Neuronal stem cell (in vitro differentiated cells): ENCODE measurements at regions not wholly inside any gene's neighbourhood (a gene's known extent, or its start where the extent isn't known, plus 50 kb on each side); places are given as distances from the start of the nearest gene placed in this dataset.

Experiments
- DNase-seq: peaks from one replicate; pipeline ENCODE4 v3.0.0-alpha.2; 2013; ENCODE audit warnings: low spot score
- H2AFZ ChIP-seq: one replicate; pipeline ENCODE4 v1.6.1; 2013; ENCODE audit warnings: mild to moderate bottlenecking, low read length, inconsistent platforms
- H2AK5ac ChIP-seq: 2 replicates; pipeline ENCODE4 v1.6.1; 2013; ENCODE audit warnings: low read depth, mild to moderate bottlenecking, inconsistent platforms, low read length, moderate library complexity, mixed read lengths
- H2BK120ac ChIP-seq: 2 replicates; pipeline ENCODE4 v1.6.1; 2013; ENCODE audit warnings: low read depth, mild to moderate bottlenecking, inconsistent platforms, low read length, moderate library complexity, mixed read lengths
- H2BK12ac ChIP-seq: one replicate; pipeline ENCODE4 v1.6.1; 2013; ENCODE audit warnings: low read length, inconsistent platforms
- H2BK15ac ChIP-seq: 2 replicates; pipeline ENCODE4 v1.6.1; 2013; ENCODE audit warnings: mild to moderate bottlenecking, low read length, inconsistent platforms, mixed read lengths
- H2BK5ac ChIP-seq: one replicate; pipeline ENCODE4 v1.6.1; 2013; ENCODE audit warnings: inconsistent platforms, mild to moderate bottlenecking, low read length, moderate library complexity
- H3K14ac ChIP-seq: one replicate; pipeline ENCODE4 v1.6.1; 2013; ENCODE audit warnings: low read length, inconsistent platforms
- H3K18ac ChIP-seq: 2 replicates; pipeline ENCODE4 v1.6.1; 2013; ENCODE audit warnings: low read length, inconsistent platforms
- H3K23ac ChIP-seq: 2 replicates; pipeline ENCODE4 v1.6.1; 2013; ENCODE audit warnings: low read depth, mild to moderate bottlenecking, mixed read lengths, low read length, inconsistent platforms; ENCODE audit not compliant: poor library complexity
- H3K27ac ChIP-seq: replicated peaks from 3 replicates; pipeline ENCODE4 v1.5.1; 2013; ENCODE audit warnings: low read length, inconsistent platforms
- H3K27me3 ChIP-seq, 3 experiments: 2 replicates each; pipeline ENCODE4 v1.6.1; 2013; ENCODE audit warnings: low read length in 3 of 3, mild to moderate bottlenecking in 2 of 3, inconsistent platforms in 1 of 3, low read depth in 1 of 3, mixed read lengths in 1 of 3, moderate library complexity in 1 of 3; ENCODE audit not compliant: control insufficient read depth in 3 of 3, insufficient read depth in 3 of 3
- H3K36me3 ChIP-seq, 2 donors: replicated peaks in 1 of 2; 2 replicates each; pipeline ENCODE4 v1.6.1; 2013; ENCODE audit warnings: low read length in 2 of 2; ENCODE audit not compliant: control insufficient read depth in 2 of 2, insufficient read depth in 2 of 2
- H3K4ac ChIP-seq: 2 replicates; pipeline ENCODE4 v1.6.1; 2013; ENCODE audit warnings: inconsistent platforms, mild to moderate bottlenecking, low read length, moderate library complexity
- H3K4me1 ChIP-seq, 2 donors: 1 replicate in 1 of 2; 2 replicates in 1 of 2; pipeline ENCODE4 v1.6.1; 2013; ENCODE audit warnings: low read length in 2 of 2, low read depth in 1 of 2; ENCODE audit not compliant: control insufficient read depth in 2 of 2, insufficient read depth in 1 of 2
- H3K4me2 ChIP-seq: one replicate; pipeline ENCODE4 v1.6.1; 2013; ENCODE audit warnings: mild to moderate bottlenecking, low read length, inconsistent platforms; ENCODE audit not compliant: insufficient read depth, poor library complexity, severe bottlenecking
- H3K4me3 ChIP-seq, 2 donors: 2 replicates each; pipeline ENCODE4 v1.5.1; 2013; ENCODE audit warnings: low read length in 2 of 2, mild to moderate bottlenecking in 2 of 2, inconsistent platforms in 1 of 2, moderate library complexity in 1 of 2
- H3K79me1 ChIP-seq: one replicate; pipeline ENCODE4 v1.6.1; 2013; ENCODE audit warnings: low read depth, mild to moderate bottlenecking, inconsistent platforms, low read length, moderate library complexity
- H3K9ac ChIP-seq: one replicate; pipeline ENCODE4 v1.6.1; 2013; ENCODE audit warnings: mild to moderate bottlenecking, low read depth, low read length, inconsistent platforms; ENCODE audit not compliant: poor library complexity
- H3K9me3 ChIP-seq, 2 donors: replicated peaks in 1 of 2; 2 replicates each; pipeline versions ENCODE3 to v1.6.1; 2013; ENCODE audit warnings: low read length in 2 of 2, mild to moderate bottlenecking in 2 of 2, inconsistent platforms in 1 of 2, low read depth in 1 of 2, mixed read lengths in 1 of 2, moderate library complexity in 1 of 2; ENCODE audit not compliant: control insufficient read depth in 2 of 2, insufficient read depth in 1 of 2
- H4K8ac ChIP-seq: one replicate; pipeline ENCODE4 v1.6.1; 2013; ENCODE audit warnings: low read depth, mild to moderate bottlenecking, inconsistent platforms, low read length, moderate library complexity
- H4K91ac ChIP-seq: one replicate; pipeline ENCODE4 v1.6.1; 2013; ENCODE audit warnings: low read length, low read depth, mild to moderate bottlenecking, inconsistent platforms; ENCODE audit not compliant: poor library complexity
- WGBS, 2 donors: extraction: QIAGEN DNeasy Blood & Tissue Kit; methylation state at CpG; one replicate each; pipeline ENCODE4 v1.1.7; 2013; ENCODE audit warnings: missing lambda C conversion rate in 2 of 2, mixed read lengths in 1 of 2; ENCODE audit not compliant: insufficient read length in 2 of 2, insufficient replicate concordance in 1 of 2; ENCODE audit errors: extremely low coverage in 2 of 2; 5-methylcytosine and 5-hydroxymethylcytosine counted together

DNA sequence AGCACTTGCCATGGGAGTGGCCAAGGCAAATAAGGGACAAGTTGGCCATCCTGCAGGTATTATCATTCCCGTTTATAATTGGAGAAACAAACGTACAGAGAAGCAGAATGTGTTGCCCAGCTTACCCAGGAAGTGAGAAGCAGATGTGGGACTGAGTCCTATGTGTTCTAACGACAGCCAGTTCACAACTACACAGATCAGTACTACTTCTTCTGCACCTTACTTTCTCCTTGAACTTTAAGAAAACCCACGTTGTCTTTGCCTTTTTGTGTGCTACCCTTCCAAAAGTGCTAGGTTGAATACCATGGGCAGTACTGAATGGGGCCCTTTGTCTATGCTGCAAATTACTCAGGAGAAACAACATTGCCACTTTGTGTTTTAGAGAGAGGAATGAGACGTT is 62.8 kb upstream of the BLID start:
- no peak overlapping the region for H3K4me3 ChIP-seq
- H3K9me3 ChIP-seq, result no peaks in the 10 kb centered on the region
- H3K4me1 ChIP-seq, result peaks cover 4 to 6% of the 10 kb centered on the region in 2 donors
- H3K36me3 ChIP-seq, result no peaks in the 10 kb centered on the region
- no peaks in the 10 kb centered on the region for H3K79me1 ChIP-seq
- no peak overlapping the region for H2BK5ac ChIP-seq
- no peak for DNase-seq
- no CpG with 5 or more reads among the region's 5 CpGs for WGBS, 2 donors
- no peak overlapping the region for H4K91ac ChIP-seq
- H3K9ac ChIP-seq, result no peak overlapping the region
- no peak overlapping the region for H4K8ac ChIP-seq
- H2BK12ac ChIP-seq, result no peak overlapping the region
- no peak overlapping the region for H2BK15ac ChIP-seq
- no peak overlapping the region for H3K23ac ChIP-seq
- no peak overlapping the region for H2BK120ac ChIP-seq
- no peak overlapping the region for H2AFZ ChIP-seq
- no peak overlapping the region for H3K27ac ChIP-seq
- H2AK5ac ChIP-seq, result no peak overlapping the region
- H3K27me3 ChIP-seq, result no peaks in the 10 kb centered on the region
- no peak overlapping the region for H3K4me2 ChIP-seq
- H3K14ac ChIP-seq, result no peak overlapping the region
- H3K4ac ChIP-seq, result no peak overlapping the region
- H3K18ac ChIP-seq, result no peak overlapping the region

DNA sequence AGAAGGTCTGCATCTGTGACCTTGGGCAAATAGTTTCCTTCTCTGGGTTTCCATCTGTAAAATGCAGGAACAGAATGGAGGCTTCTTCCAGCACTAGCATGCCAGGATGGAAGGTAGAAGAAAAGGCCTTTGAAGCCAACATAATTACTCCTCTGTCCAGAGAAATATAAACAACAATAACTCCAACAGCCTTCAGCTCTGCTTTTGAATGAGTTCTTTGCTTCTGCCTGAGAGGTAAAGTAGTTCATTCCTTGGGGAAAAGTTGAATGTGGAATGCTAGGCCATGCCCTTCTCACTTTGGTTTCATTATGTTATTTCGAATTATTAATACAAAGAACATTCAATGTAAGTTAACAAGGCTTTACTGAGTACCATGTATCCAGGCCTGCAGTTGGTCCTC is 61.2 kb upstream of the BLID start:
- WGBS, 2 donors, result no CpG with 5 or more reads among the region's 1 CpG
- no peak overlapping the region for H3K4me3 ChIP-seq

DNA sequence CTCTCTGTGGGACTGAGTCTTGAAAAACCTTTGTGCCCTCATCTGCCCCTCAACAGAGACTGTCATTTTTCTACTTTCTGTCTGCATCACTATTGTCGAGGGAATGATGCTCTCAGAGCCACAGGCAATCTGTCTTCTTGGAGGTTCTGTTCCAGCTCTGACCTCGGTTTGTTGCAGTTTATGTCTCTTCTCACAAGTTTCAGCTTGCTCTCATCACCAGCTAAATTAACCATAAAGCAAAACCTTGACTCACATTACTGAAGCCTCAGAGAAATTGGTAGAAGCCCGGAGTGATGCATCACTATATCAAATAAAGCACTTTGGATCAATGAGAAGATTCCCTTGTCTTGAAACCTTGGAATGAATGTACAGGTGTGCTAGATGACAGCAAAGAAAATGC is 60.6 kb upstream of the BLID start:
- Histone ChIP-seq H3K23ac (no peak overlapping the region), H3K4me1 (peaks cover 4 to 6% of the 10 kb centered on the region in 2 donors), H4K8ac (no peak overlapping the region), H3K9me3 (no peaks in the 10 kb centered on the region), H3K27ac (no peak overlapping the region), H3K14ac (no peak overlapping the region), H2BK12ac (no peak overlapping the region), H2BK15ac (no peak overlapping the region), H2BK5ac (no peak overlapping the region), H2BK120ac (no peak overlapping the region), H3K4me2 (no peak overlapping the region), H3K4me3 (no peak overlapping the region), H3K18ac (no peak overlapping the region), H3K4ac (no peak overlapping the region), H3K79me1 (no peaks in the 10 kb centered on the region), H3K9ac (no peak overlapping the region), H3K27me3 (no peaks in the 10 kb centered on the region), H4K91ac (no peak overlapping the region), H2AFZ (no peak overlapping the region), H3K36me3 (no peaks in the 10 kb centered on the region), H2AK5ac (no peak overlapping the region)
- DNase-seq, result no peak
- WGBS, 2 donors, result no CpG with 5 or more reads among the region's 3 CpGs

More for the DNA sequence above, 61.2 kb upstream of the BLID start:
- Histone ChIP-seq H3K4ac (no peak overlapping the region), H2BK5ac (no peak overlapping the region), H3K9me3 (no peaks in the 10 kb centered on the region), H2BK15ac (no peak overlapping the region), H3K79me1 (no peaks in the 10 kb centered on the region), H4K91ac (no peak overlapping the region), H3K4me2 (no peak overlapping the region), H2AK5ac (no peak overlapping the region), H3K4me1 (peaks cover 4 to 6% of the 10 kb centered on the region in 2 donors), H2BK120ac (no peak overlapping the region), H3K18ac (no peak overlapping the region), H3K14ac (no peak overlapping the region), H3K36me3 (no peaks in the 10 kb centered on the region), H3K27me3 (no peaks in the 10 kb centered on the region), H3K9ac (no peak overlapping the region), H3K23ac (no peak overlapping the region), H3K27ac (no peak overlapping the region), H2BK12ac (no peak overlapping the region), H2AFZ (no peak overlapping the region), H4K8ac (no peak overlapping the region)
- no peak for DNase-seq

DNA sequence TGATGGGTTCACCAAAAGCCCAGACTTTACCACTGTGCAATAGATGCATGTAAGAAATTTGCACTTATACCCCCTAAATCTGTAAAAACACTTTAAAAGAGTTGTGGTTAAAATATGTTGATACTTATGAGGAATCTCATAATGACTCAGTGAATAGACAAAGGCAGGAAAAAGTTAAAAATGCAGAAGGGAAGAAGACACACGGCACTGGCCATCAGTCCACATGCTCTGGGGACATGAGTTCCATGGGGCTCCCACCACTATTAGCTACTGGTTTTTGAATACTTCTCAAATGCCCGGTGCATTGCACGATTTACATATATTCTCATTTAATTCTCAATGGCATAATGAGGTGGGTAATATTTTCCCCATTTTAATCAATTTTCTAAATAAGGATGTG is 59.3 kb upstream of the BLID start:
- Histone ChIP-seq H2AFZ (no peak overlapping the region), H3K27ac (no peak overlapping the region), H4K8ac (no peak overlapping the region), H2BK120ac (no peak overlapping the region), H3K23ac (no peak overlapping the region), H3K4me1 (peaks cover 0 to 2% of the 10 kb centered on the region in 2 donors), H3K9ac (no peak overlapping the region), H3K4me2 (no peak overlapping the region), H3K4ac (no peak overlapping the region), H4K91ac (no peak overlapping the region), H3K18ac (no peak overlapping the region), H3K79me1 (no peaks in the 10 kb centered on the region), H3K14ac (no peak overlapping the region), H2BK12ac (no peak overlapping the region), H2BK5ac (no peak overlapping the region), H2AK5ac (no peak overlapping the region), H3K4me3 (no peak overlapping the region), H3K27me3 (no peaks in the 10 kb centered on the region), H2BK15ac (no peak overlapping the region), H3K36me3 (no peaks in the 10 kb centered on the region), H3K9me3 (no peaks in the 10 kb centered on the region)
- no CpG with 5 or more reads among the region's 3 CpGs for WGBS, 2 donors
- DNase-seq, result no peak
